ENCODE measurements at regions not wholly inside any gene's neighbourhood (a gene's known extent, or its start where the extent isn't known, plus 50 kb on each side); places are given as distances from the start of the nearest gene placed in this dataset.

GRCh38 chr14:53452005-53452673 is 299.0 kb upstream of the DDHD1 start:
- no peak for DNase-seq (ENCODE audit: low spot score)
- no peak overlapping the region for H3K27ac ChIP-seq
- TF ChIP-seq CTCF (IDR thresholded peaks at IDR 0.05), result no peak
- H3K27me3 ChIP-seq (replicated peaks; ENCODE audit: insufficient read depth), result no peaks in the 10 kb centered on the region
- H3K36me3 ChIP-seq, result no peaks in the 10 kb centered on the region
- no peaks in the 10 kb centered on the region for H3K9me3 ChIP-seq
- H3K4me3 ChIP-seq, result no peak overlapping the region
- H3K4me1 ChIP-seq (ENCODE audit: control insufficient read depth in 1 of 2, low read depth in 2 of 2), result no peaks in the 10 kb centered on the region
- no peak for ATAC-seq (ENCODE audit: insufficient number of reproducible peaks, low FRiP score, low read depth)

GRCh38 chr14:53450871-53451270 is 297.7 kb upstream of the DDHD1 start:
- H3K4me1 ChIP-seq (ENCODE audit: control insufficient read depth in 1 of 2, low read depth in 2 of 2), result no peaks in the 10 kb centered on the region
- H3K27ac ChIP-seq, result no peak overlapping the region
- H3K36me3 ChIP-seq, result no peaks in the 10 kb centered on the region
- no peaks in the 10 kb centered on the region for H3K27me3 ChIP-seq (replicated peaks; ENCODE audit: insufficient read depth)
- H3K9me3 ChIP-seq, result no peaks in the 10 kb centered on the region
- TF ChIP-seq CTCF (IDR thresholded peaks at IDR 0.05), result no peak
- H3K4me3 ChIP-seq, result no peak overlapping the region
- ATAC-seq (ENCODE audit: insufficient number of reproducible peaks, low FRiP score, low read depth) (no peak), DNase-seq (ENCODE audit: low spot score) (no peak)

- H3K36me3 ChIP-seq, result no peaks in the 10 kb centered on the region
- H3K9me3 ChIP-seq, result no peaks in the 10 kb centered on the region
- no peak overlapping the region for H3K27ac ChIP-seq
- H3K27me3 ChIP-seq (replicated peaks; ENCODE audit: insufficient read depth), result no peaks in the 10 kb centered on the region
- ATAC-seq (ENCODE audit: insufficient number of reproducible peaks, low FRiP score, low read depth) (no peak), DNase-seq (ENCODE audit: low spot score) (no peak)
- no peak for TF ChIP-seq CTCF (IDR thresholded peaks at IDR 0.05)
- no peak overlapping the region for H3K4me3 ChIP-seq
- H3K4me1 ChIP-seq (ENCODE audit: control insufficient read depth in 1 of 2, low read depth in 2 of 2), result no peaks in the 10 kb centered on the region
These were observed 295.6 kb upstream of the DDHD1 start for GRCh38 chr14:53448682-53449081.

- H3K36me3 ChIP-seq, result no peaks in the 10 kb centered on the region
- no peak for TF ChIP-seq CTCF (IDR thresholded peaks at IDR 0.05)
- no peaks in the 10 kb centered on the region for H3K4me1 ChIP-seq (ENCODE audit: control insufficient read depth in 1 of 2, low read depth in 2 of 2)
These were observed 291.7 kb upstream of the DDHD1 start for GRCh38 chr14:53444677-53445312.

GRCh38 chr14:53441789-53442188 is 288.7 kb upstream of the DDHD1 start:
- no peaks in the 10 kb centered on the region for H3K4me1 ChIP-seq (ENCODE audit: control insufficient read depth in 1 of 2, low read depth in 2 of 2)
- H3K27ac ChIP-seq, result no peak overlapping the region
- no peaks in the 10 kb centered on the region for H3K9me3 ChIP-seq
- no peak for TF ChIP-seq CTCF (IDR thresholded peaks at IDR 0.05)
- H3K27me3 ChIP-seq (replicated peaks; ENCODE audit: insufficient read depth), result no peaks in the 10 kb centered on the region
- DNase-seq (ENCODE audit: low spot score) (no peak), ATAC-seq (ENCODE audit: insufficient number of reproducible peaks, low FRiP score, low read depth) (no peak)
- no peaks in the 10 kb centered on the region for H3K36me3 ChIP-seq
- no peak overlapping the region for H3K4me3 ChIP-seq

More at GRCh38 chr14:53444677-53445312, 291.7 kb upstream of the DDHD1 start:
- Histone ChIP-seq H3K4me3 (no peak overlapping the region), H3K27me3 (replicated peaks; ENCODE audit: insufficient read depth) (no peaks in the 10 kb centered on the region), H3K9me3 (no peaks in the 10 kb centered on the region), H3K27ac (no peak overlapping the region)
- ATAC-seq (ENCODE audit: insufficient number of reproducible peaks, low FRiP score, low read depth) (no peak), DNase-seq (ENCODE audit: low spot score) (no peak)
